HG03139 (cell line): ENCODE measurements at regions not wholly inside any gene's neighbourhood (a gene's known extent, or its start where the extent isn't known, plus 50 kb on each side); places are given as distances from the start of the nearest gene placed in this dataset.

Source experiments
- ATAC-seq: cut with Tn5 transposase; IDR thresholded peaks from one replicate; pipeline ENCODE4 v1.9.1; 2021; ENCODE audit not compliant: unreplicated experiment

GRCh38 chr18:44518666-44519065 is 162.0 kb upstream of the SETBP1 start:
- no peak for ATAC-seq

DNA sequence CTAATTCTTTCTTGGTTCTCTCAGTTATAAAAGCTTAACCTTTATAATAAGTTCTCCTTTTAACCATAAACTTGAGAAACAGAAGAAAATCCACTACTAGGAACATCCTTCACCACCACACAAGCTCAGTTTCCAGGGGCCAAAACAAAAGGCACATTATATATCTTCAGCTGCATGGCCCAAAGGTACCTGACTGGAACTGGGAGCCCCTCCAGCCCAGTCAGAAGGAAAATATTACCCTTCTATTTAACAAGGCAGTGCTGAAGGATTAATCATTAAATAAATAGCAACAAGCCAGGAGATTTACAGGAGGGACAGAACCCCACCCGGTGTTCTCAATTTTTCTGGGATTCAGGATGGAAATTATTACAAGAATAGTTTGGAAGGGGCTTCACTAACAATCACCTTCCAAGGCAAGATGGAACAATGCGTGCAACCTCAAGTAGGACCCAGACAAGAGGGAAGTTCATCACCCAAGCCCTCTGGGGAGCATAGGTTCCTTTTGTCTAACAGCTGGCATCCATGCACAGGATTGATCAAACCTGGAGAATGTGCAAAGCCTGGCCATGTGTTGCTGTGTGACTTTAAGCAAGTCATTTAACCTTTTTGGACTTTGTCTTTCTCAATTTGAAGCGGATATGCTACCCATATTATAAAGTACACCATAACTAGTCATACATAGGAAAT is 159.6 kb upstream of the SETBP1 start:
- ATAC-seq = no peak

DNA sequence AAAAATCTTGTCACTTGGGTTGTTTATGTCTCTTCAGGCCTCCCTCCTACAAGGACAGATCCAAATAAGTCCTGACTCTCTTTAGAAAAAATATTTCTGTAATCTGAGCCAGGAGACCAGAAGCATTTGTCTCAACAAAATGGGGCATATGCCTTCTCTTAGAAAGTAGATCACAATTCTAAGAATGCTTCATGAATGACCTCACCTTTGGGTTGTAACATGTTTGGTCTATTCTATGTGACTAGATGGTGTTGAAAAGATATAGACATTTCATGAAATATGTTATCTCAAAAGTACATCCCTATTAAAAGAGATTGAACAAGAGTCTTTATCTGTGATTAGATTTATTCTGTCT is 159.0 kb upstream of the SETBP1 start:
- no peak for ATAC-seq

DNA sequence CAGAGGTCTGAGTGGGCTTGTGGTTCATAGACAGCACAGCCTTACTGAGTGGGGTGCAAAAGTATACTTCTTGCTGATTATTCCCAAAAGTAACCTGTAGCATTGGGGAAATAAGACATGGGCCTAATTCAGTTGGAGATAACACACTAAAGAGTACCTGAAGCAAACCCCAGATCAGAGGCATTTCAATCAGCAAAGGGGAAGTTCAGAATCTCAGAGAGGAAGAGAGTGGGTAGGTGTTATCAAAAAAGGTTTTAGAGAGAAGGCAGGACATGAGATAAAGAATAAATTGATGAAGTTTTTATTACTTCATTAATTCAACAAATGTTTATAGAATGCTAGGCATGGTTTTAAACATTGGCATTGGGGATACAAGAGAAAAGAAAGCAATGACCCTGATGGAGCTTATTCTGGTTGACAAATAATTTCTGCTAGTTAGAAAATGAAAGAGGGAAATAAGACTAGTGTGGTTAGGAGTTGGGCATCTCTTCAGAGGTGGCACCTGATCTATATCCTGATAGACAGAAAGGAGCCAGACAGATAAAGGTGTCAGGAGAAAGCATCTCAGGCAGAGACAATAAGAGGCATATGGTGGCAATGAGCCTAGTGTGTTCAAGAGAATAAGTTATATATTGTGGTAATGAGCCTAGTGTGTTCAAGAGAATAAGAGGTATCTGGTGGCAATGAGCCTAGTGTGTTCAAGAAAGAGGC is 153.8 kb upstream of the SETBP1 start:
- ATAC-seq = no peak

- no peak for ATAC-seq
These were observed 147.6 kb upstream of the SETBP1 start for GRCh38 chr18:44533071-44533470.

- ATAC-seq = no peak
These were observed 144.6 kb upstream of the SETBP1 start for GRCh38 chr18:44536046-44536445.

- ATAC-seq = no peak
These were observed 144.1 kb upstream of the SETBP1 start for GRCh38 chr18:44536619-44537018.

- no peak for ATAC-seq
These were observed 143.2 kb upstream of the SETBP1 start for GRCh38 chr18:44537526-44537925.

GRCh38 chr18:44539926-44540325 is 140.8 kb upstream of the SETBP1 start:
- ATAC-seq = no peak

GRCh38 chr18:44541159-44541558 is 139.5 kb upstream of the SETBP1 start:
- no peak for ATAC-seq

GRCh38 chr18:44541781-44542180 is 138.9 kb upstream of the SETBP1 start:
- no peak for ATAC-seq

DNA sequence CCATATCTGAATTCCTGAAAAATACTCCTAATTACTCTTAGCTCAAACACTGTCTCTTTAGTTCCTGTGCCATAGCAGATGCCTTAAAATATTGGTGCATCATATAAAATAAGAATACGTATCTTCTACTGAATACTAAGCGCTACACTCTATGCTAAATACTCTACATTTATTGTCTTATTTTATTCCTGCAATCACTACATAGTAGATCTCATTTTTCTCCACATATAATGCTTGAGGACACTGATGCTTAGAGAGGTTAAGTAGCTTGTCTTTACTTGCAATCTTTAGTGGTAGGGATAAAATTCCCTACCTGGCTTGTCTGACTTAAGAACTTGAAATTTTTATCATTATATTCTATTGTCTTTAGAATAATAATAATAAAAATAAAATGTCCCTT is 137.3 kb upstream of the SETBP1 start:
- no peak for ATAC-seq

GRCh38 chr18:44545359-44545985 is 135.2 kb upstream of the SETBP1 start:
- no peak for ATAC-seq

DNA sequence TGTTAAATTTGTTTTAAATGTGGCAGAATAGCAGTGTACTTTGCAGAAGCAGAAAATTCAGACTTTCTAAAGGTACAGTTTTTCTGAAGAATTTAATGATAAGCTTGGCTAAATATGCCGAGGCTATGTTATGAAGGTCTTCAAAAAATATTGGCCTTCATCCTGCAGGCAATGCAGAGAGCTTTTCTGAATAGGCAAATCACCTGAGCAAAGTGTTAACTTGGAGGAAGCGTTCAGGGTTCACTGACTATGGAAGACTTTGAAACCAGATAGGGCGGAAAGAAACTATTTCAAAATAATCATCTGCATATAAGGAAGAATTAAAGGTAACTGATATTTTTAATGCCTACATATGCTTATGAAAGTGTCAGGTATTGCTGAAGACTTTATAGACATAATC is 133.7 kb upstream of the SETBP1 start:
- ATAC-seq = no peak

DNA sequence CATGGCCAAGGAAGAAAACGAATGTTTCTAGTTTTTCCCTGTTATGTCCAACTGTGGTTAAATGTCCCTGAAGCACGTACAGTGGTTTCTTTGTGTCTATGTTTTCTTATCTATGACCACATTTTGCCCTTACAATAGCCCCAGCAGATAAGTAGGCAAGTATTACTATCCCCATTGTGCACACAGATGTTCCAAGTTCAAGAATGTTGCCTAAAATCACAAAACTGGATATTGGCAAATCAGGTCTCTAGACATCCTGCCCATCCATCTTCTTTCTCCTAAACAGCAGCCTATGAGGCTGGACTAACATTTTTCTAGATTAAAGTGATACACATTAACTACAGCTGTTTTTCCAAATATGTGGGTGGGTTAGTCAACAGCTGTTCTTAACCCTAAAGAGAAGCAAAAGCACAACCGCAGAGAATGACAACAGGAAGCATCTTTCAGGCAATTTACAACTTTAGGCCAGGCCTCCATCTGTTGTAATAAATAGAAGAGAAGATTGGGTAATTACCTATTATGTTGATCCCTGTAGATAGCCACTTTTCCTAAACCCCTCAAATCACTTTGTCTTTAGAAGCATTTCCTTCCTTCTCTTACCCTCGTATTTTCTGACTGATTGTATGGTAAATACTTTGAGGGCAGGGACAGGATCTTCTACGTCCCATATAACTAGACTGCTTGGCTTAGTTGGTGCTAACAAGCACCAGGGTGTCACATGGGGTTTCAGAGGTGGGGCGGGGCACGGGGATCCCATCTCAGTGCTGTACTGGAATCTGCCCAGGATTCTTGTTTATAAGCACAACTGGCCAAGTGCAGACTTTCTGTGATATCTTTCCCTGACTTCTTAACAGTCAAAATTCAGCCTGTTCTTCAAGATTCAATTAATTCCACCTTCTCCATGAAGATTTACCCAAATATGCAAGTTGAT is 132.1 kb upstream of the SETBP1 start:
- no peak for ATAC-seq

DNA sequence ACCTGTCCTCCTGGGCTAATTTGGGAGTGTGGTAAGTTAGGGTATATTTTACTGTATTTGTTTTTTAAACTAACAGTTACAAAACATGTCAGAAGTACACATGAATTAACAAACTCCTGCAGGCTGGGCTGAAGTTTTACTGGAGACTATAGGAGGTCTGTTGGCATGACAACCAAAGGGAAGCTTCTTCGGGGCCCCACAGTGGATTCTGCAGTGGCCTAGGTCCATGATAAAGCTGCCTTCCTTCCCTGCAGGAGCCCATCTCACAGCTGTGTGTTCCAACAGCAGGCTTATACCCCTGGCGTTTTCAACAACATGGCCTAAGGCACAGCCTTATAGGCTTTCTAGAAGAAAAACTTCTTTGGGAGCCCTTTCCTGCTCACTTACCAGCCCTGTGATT is 128.0 kb upstream of the SETBP1 start:
- ATAC-seq = no peak

DNA sequence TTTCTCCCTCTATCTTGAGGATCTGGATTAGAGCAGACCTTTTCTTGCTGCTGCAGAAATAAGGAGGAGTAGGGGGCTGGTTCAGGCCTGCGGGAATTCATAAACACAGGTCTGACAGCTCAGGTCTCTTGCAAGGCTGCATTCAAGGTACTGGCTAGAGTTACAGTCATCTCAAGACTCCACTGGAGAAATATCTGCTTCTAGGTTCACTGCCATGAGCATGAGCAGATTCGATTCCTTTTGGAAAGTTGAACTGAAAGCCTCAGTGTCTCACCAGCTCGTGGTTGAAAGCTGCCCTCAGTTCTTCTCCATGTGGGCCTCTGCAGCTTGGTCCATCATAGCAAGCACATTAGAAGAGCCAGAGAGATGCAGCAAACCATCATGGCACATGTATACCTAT is 124.4 kb upstream of the SETBP1 start:
- ATAC-seq = no peak

- ATAC-seq = no peak
These were observed 123.0 kb upstream of the SETBP1 start for GRCh38 chr18:44557616-44558151.

- no peak for ATAC-seq
These were observed 121.9 kb upstream of the SETBP1 start for GRCh38 chr18:44558767-44559166.

DNA sequence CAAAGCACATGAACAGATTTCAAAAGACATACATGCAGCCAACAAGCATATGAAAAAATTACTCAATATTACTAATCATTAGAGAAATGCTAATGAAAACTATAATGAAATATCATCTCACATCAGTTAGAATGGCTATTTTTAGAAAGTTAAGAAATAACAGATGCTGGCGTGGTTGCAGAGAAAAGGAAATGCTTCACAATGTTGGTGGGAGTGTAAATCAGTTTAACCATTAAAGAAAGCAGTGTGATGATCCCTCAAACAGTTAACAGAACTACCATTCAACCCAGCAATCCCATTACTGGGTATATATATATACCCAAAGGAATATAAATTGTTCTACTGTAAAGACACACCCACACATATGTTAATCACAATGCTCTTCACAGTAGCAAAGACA is 117.7 kb upstream of the SETBP1 start:
- no peak for ATAC-seq

DNA sequence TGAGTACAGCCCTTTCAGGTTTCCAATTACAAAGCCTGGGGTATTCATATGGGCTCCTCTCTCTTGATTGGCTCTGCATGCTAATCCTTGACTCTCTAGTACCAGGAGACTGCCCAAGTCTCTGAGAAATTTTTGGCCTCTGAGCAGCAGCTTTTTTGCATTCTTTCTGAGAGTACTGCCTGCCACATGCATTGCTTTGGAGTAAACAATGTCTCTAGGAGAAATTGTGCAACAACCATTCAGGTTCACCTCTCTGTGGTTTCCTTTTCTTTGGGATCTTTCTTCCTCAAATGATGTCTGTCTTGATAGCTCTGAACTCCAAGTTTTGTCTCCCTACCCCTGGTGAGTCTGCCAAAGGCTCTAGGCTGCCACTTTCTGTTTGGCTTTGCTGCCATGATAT is 115.8 kb upstream of the SETBP1 start:
- ATAC-seq = no peak
